T-helper 22 cell (primary cell): ENCODE measurements at regions not wholly inside any gene's neighbourhood (a gene's known extent, or its start where the extent isn't known, plus 50 kb on each side); places are given as distances from the start of the nearest gene placed in this dataset.
"Not testable (repeated sequence)": the region's sequence is repeated elsewhere in the genome, so short reads cannot be mapped to it uniquely, and the experiment has no call there.

Source experiments
- DNase-seq: peaks from one replicate; pipeline ENCODE4 v3.0.0-alpha.2; 2020; ENCODE audit warnings: low read depth

DNA sequence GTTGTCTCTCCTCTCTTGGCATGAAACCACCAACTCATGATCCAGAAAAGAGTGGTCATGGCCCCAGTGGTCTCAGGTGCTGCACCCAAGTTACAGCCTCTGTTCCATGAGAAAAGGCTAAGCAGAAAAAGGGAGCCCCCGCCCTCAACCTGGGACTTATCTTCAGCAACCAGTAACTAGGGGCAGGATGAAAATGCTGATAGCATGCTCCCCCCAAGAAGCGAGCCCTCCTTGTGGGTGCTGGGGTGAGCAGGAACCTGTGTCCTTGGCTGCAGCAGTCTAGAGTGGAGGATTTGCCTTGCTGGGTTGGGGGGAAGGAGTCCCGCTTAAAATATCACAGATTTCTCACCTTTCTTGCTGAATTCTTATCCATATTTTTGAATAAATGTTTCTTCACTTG is 490.0 kb downstream of the SUCLG1 start:
- no peak for DNase-seq

DNA sequence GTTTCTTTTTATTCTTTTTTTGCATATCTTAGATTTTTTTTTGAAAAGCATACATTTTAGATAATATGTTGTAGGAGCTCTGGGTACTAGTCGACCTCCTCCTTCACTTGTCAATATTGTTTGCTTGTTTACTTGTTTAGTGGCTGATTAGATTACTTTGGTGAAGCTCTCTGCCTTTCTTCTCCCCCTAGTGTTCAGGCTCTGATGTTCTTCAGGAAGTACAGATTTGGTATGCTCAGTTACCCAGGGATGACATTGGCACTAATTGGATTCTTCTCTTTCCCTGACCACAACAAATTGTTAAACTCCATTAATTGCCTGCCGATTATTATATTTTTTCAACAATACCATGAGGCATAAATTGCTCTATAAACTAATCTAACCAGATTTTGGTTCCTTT is 491.2 kb downstream of the SUCLG1 start:
- no peak for DNase-seq

DNA sequence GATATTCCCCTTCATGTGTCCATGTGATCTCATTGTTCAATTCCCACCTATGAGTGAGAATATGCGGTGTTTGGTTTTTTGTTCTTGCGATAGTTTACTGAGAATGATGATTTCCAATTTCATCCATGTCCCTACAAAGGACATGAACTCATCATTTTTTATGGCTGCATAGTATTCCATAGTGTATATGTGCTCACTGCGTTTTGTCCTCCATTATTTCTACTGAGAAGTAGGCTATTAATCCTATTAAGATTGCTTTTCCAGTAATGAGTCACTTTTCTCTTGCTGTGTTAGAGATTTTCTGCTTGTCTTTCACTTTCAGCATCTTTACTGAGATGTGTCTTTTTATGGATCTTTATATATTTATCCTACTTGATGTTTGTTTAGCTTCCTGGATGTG is 492.1 kb downstream of the SUCLG1 start:
- not testable (repeated sequence) for DNase-seq

DNA sequence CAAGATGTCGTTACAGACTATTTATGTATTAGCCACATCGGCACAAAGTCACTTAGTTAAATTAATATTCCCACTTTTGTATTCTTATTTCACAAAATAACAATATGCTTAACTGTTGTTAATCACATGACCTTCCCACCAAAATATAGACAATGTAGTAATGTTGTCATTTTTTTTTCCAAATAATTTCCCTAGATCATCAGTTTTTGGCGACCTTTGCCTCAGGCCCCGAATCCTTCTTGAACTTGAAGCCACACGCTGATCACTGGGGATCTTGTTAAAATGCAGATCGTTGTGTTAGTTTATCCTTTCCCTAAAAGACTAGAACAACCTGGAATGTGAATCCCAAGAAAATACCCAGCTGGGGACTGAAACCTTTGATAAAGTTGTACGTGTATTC is 497.6 kb downstream of the SUCLG1 start:
- no peak for DNase-seq

DNA sequence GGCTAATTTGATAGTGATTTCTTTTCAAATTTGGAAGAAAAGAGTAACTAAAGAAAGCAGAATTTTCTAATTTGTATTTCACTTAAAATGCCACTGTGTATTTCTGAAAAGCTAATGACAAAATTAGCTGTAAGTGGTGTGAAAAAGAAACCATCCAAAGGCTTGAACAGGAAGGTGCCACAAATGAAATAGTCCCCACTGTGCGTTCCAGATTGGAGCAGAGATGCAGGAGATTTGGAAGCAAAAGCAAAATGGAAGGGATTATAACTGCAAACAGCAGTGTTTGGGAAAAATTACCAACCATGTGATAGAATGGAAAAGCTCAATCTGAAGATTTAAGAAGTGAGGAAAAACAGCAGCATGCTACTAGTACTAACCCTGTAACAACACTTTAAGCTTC is 498.7 kb downstream of the SUCLG1 start:
- no peak for DNase-seq

DNA sequence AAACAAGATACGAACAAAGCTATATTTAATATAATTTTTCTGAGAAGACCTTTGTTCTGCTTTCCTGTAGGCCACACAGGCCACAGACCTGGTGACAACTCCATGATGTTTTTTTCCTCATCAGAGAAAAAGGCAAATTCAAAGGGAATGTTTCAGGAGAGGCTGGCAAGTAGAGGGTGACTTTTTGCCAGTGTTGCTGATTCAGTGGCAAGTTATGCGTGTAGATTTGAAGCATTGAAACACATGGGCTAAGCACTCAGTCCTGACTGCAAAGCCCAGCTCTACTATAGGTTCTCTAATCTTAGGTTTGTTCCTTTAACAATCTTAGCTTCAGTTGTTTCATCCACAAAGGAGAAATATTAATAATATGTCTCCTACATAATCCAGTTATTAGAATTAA is 499.8 kb downstream of the SUCLG1 start:
- no peak for DNase-seq

DNA sequence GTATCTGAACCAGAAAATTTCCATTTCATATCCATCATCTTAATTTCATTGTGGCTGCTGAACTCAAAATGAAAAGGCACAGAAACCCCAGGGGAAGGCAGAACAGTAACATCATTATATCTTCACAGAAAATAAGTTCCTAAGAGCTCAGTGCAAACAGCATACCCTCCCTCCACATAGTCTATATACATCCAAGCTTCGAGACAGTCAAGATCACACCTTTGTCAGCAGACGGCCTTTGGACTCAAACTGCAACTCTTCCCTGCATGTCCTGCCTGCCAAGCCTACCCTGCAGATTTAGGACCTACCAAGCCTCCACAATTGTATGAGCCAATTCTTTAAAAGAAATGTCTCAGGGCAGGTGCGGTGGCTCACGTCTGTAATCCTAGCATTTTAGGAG is 502.1 kb downstream of the SUCLG1 start:
- no peak for DNase-seq

DNA sequence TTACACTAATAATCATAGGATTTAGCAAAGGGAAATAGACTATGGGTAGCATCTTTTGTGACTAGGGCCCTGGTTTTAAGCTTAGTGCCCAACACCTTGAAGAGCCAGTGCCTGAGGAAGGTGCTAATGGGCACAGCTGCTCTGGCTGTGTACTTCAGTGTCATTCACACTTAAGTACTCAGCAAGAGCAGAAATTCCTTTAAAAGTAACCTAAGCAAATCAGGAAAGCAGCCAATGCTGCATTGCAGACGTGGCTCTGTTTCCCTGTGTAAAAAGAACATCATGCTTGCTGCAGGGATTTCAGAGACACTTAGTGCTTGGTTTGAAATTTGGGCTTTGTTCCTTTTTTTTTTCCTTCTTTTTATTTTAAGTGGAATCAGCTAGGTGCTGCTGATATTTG is 505.4 kb downstream of the SUCLG1 start:
- no peak for DNase-seq

DNA sequence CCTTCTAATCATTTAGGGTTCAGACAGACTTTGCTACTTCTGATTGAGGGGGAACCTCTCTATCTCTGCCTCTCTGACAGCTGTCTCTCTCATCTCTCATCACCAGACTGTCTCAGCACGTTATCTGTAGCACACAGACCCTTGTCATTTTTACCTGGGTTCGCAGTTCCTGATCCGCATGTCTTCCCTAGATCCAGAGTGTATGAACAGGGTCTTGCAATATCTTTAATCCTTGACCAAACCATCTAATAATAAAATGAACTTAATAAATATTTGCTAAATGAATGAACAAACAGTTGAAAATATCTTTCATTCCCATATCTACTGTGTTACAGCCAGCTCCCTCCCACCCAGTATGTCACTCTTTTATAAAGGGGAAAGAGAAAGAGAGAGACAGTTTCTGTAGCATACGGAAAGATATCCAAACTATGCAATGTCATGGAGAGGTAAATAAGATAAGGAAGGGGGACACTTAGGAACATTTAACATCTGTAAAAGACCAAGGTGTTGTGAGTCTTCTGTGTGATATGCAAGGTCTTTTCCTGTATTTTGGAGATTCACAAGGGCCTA is 507.6 kb downstream of the SUCLG1 start:
- no peak for DNase-seq

DNA sequence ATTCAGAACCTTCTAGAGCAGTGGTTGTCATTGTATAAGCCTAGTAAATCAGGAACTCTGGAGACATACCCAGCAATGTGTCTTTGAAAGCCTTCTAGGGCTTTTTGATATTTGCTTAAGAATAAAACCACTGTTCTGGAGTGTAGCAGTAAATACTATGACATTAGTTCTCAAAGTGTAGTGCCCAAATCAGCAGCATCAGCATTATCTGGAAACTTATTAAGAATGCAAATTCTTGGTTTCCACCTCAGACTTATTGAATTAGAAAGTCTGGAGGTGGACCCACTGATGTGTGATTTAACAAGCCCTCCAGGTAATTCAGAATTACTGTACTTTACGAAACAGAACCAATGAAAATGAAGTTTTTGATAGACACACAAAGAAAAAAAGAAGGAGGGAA is 509.7 kb downstream of the SUCLG1 start:
- DNase-seq: no peak

DNA sequence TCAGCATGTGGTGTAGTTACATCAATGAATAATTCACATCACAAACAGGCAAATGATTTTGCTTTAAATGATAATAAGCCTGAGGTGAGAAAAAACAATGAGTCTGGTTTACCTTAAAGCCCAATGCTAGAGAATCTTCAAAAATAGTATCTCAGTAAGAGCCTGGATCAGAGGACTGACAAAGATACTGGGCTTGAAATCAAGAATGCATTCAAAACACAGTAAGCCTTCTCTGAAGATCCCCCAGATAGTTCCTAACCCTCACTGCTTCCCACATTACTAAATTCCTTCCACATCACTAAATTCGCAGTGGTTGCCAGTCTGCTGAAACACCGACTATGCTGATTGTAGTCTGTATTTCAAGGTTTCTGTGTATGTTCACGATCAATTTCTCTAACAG is 514.9 kb downstream of the SUCLG1 start:
- no peak for DNase-seq

DNA sequence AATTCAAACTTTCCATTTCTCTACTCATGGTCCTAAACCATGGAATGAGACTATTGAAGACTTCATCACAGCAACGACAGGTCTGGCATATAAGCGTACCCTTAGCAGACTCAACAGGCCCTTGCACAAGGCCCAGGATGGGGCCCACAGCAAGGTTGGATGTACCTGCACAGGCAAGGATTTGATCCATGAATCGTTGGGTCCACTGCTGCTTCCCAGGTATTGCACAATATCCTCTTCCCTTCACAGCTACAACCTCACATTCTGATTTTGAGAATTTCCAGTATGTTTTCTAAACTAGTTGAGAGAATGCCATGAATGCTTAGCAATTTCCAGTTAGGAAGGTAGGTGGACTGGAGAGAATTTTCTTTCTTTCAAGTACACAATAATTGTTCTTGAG is 515.8 kb downstream of the SUCLG1 start:
- no peak for DNase-seq

DNA sequence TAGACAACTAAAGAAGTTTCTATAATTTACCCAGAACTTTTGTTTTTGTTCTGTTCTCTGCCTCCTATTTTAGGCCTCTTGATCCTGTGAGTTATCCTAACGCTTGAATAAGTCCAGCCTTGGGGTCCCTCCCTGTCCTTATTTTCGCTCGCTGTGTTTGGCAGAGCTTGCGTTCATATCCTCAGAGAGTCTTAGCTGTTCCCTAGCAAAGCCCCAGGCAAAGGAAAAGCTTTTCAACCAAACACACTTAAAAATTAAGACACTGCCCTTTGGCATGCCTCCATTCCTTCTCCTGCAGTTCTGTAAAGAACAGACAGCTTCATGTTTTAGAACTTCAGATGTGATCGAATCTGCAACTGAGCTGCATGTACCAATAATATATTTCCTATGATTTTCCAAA is 517.2 kb downstream of the SUCLG1 start:
- no peak for DNase-seq

DNA sequence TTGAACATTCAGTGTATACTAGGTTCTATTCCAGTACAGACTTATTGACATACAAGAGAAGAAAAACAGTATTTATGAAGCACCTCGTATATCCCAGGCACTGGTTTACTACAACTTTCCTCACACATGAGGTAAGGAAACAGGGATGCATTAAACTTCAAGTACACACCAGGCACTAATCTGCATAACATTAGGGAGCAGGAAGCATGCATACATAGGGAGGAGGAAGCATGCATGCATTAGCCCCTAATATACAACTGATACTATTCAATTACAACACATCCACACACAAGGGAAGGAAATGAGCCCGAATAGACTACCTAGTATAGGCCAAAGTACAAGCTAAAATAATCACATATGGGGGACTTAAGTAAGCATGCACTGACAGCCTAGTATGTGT is 525.3 kb downstream of the SUCLG1 start:
- DNase-seq: no peak

DNA sequence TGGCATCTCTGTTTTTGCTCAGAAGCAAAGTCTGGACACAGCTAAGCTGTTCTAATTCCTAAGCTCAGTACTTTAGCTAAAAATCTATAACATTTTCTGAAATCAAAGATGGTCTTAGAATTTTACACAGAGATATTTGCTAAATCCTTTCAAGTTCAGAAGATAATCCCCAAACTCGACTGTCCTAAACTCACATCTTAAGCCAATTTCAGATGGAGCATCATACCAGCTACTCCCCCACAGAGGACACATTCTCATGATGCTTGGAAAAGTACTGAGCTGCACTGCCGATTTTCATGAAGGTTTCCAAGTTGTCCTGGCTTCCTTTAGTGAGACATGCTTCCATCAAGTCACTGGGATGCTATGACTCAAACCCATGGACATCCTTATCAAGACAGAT is 535.5 kb downstream of the SUCLG1 start:
- no peak for DNase-seq

DNA sequence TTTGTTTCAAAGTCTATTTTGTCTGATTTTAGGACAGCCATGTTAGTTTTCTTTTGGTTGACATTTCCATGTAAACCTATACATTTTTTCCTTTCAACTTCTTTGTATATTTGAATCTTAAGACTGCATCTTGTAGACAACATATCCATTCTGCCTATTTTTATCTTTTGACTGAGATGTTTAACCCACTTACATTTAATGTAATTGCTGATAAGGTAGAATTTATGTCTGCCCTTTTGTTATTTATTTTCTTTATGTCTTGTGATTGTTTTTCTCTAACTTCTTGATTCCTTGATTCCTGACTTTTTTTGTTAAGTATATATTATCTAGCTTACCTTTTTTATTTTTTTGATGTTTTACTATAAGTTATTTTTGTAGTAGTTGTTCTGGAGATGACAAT is 542.5 kb downstream of the SUCLG1 start:
- no peak for DNase-seq

DNA sequence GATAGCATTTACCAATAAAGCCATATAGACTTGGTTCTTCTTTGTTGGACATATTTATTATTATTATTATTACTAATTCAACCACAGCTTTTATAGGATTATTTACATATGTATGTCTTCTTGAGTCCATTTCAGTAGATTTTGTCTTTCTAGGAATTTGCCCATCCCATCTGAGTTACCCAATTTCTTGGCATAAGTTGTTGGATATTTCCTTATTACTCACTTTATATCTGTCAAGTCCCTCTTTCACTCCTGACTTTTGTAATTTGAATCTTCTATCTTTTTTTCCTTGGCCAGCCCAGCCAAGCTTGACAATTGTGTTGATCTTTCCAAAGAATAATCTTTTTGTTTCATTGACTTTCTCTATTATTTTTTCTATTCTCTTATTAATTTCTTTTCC is 543.7 kb downstream of the SUCLG1 start:
- DNase-seq: no peak

DNA sequence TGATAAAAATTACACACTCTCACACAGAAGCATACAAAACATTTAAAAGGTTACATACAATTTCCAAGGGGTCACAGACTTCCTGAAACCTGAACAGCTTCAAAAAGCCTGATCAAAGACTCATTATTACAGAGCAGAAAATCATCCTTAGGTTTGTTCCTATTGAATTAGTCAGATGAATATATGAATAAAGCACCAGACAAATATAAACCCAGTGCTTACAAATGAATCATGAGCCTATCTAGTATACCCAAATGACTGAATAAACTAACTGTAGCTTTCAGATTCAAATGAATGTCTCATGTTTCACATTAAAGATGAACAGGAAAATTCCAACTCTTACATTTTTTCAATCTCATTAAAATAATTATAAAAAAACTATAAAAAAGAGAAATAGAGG is 550.3 kb downstream of the SUCLG1 start:
- no peak for DNase-seq

DNA sequence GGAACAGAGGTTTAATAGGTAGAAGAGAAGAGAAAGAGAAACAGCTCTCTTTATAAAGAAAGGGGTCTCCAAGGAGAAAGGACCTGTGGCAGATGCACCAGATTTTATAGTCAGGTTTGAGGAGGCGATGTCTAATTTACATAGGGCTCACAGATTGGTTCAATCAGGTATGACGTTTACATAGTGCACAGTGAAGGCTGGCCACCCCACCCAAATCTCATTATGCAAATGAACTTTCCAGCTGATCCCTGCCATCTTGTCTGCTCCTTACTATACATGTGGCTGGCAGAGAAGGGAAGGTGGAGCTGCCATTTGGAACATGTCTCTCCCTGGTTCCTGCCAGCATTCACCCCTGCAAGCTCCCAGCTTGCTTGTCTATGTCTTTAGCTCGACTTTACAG is 557.8 kb downstream of the SUCLG1 start:
- no peak for DNase-seq

DNA sequence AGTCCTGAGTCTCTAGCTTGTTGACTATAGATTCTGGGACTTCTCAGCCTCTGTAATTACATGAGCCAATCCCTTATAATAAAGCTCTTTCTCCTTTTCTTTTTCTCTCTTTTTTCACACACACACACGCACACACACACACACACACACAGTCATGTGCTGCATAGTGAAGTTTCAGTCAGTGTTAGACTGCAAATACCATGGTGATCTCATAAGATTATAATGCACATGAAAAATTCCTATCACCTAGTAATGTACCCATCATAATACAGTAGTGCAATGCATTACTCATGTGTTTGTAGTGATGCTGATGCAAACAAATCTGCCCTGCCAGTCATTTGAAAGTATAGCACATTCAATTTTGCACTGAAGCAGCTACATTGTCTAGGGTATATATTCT is 558.2 kb downstream of the SUCLG1 start:
- DNase-seq: no peak

DNA sequence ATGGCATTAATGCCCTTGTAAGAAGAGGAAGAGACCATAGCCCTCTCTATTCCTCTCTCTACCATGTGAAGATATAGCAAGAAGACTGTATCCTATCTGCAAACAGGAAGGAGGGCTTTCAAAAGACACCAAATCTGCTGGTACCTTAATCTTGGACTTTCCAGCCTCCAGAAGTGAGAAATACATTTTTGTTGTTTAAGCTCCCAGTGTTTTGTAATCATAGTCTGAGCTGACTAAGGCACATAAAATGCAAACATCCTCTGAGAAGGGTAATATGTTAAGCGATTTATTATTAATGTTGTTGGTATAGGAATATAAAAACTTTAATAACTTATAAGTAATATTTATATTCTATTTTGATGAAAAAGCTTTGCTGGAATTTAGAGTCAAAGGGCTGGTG is 559.8 kb downstream of the SUCLG1 start:
- DNase-seq: no peak

DNA sequence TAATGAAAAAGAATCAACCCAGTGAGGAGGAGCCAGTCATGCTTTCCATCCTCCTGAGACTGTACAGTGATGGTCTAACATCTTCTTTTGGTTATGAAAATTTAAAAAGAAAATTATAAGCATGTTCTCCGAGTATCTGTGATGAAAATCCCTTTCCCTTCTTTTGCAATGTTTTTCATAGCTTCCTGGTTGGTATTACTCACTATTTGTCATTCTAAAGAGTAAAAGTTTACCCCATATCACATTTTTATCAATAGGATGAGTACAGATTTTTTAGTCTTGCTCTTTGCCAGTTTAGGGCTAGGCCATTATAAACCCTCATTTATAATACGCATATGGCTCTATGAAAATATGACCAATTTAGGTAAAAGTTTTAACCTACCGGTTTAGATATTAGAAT is 564.1 kb downstream of the SUCLG1 start:
- DNase-seq: no peak

DNA sequence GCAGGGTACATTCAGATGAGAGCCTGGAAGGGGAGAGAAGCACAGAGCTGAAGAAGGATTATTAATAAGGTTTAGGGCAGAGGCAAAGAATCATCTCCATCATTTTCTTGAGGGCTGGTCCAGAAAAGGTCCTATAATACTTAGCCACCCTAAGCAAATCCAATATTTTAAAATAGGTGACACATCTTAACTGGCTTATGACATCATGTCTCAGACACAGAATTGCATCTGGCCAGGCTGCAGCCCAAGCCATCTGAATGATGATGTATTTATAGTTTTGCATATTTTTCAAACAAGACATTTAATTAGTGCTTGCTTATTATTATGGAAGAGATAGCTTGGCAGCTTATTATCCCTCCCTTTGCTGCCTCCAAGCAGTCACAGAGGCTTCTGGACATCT is 571.3 kb downstream of the SUCLG1 start:
- no peak for DNase-seq

DNA sequence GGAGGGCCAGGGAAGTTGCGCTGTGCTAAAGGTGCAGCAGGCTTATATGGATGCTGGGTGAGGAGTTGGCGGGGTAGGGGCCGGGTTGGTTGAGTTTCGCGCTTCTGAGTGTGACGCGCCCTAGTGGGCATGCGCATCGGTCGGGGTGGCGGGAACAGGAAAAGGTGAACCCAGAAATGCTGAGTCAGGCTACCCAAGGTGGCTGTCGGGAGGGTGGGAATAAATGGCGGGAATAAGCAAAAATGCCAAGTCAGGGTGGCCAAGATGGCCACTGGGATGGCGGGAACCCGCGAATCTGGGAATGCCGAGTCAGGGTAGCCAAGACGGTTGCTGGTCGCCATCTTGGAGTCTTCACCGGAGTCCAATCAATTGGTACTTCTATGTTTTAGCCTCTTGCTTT is 580.0 kb downstream of the SUCLG1 start:
- DNase-seq: no peak

DNA sequence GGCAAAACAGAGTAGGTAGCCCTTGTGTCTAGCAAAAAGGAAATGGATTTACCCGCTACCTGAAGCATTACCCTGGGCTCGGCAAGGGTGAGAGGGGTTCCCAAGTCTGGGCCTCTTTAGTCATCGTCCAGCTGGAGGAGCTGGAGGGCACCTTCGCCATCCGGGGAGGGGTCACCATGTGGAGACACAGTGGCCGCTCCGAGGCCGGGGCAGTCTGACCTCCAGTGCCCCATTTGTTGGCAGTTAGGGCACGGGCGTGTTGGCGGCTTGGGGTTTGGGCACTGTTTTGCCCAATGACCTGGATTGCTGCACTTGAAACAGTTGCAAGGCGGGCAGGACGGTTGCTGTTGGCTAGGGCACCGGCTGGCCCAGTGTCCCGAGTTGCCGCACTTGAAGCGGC is 581.8 kb downstream of the SUCLG1 start:
- not testable (repeated sequence) for DNase-seq
